Type B pancreatic cell (in vitro differentiated cells): ENCODE measurements at regions not wholly inside any gene's neighbourhood (a gene's known extent, or its start where the extent isn't known, plus 50 kb on each side); places are given as distances from the start of the nearest gene placed in this dataset.

Experiments
- DNase-seq: peaks from one replicate; pipeline ENCODE4 v3.0.0; 2021; ENCODE audit warnings: mixed read lengths; ENCODE audit not compliant: unreplicated experiment; ENCODE audit errors: extremely low spot score
- H3K27ac Mint-ChIP-seq: 2 replicates; pipeline ENCODE4 v1.8.0; 2021; ENCODE audit warnings: mild to moderate bottlenecking, mixed read lengths
- H3K27me3 Mint-ChIP-seq: 2 replicates; pipeline ENCODE4 v1.8.0; 2021; ENCODE audit warnings: mixed read lengths
- H3K36me3 Mint-ChIP-seq: 2 replicates; pipeline ENCODE4 v1.8.0; 2021; ENCODE audit warnings: mixed read lengths
- H3K4me1 Mint-ChIP-seq: one replicate; pipeline ENCODE4 v1.8.0; 2021; ENCODE audit warnings: mixed read lengths; ENCODE audit not compliant: unreplicated experiment
- H3K4me3 Mint-ChIP-seq: 2 replicates; pipeline ENCODE4 v1.8.0; 2021; ENCODE audit warnings: mild to moderate bottlenecking, mixed read lengths
- H3K9me3 Mint-ChIP-seq: 2 replicates; pipeline ENCODE4 v1.8.0; 2021; ENCODE audit warnings: mixed read lengths
- CTCF ChIP-seq: fragments of 200-600 bp; sonication (generic); conservative IDR thresholded peaks from 2 replicates; pipeline ENCODE4 v1.5.0; 2021; ENCODE audit warnings: antibody characterized with exemption, mild to moderate bottlenecking

DNA sequence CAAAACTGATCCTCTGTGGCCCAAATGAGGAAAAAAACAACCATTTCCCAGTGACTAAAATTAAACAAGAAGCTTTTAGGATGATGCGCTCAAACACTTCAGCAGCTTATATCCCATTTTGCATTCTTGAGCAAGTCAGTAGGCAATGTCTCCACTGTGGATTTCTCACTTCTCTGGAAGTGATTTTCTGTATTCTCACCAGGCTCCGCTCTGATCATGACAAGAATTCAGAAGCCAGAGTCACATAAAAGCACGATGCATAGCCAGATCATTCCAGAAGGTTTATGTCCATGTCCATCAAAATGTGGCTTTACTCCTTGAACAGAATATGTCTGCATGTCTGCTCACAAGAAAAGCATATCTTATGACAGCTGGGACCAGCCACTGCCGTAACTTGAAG, 481.4 kb downstream of the ADRA2A start:
- H3K27me3 Mint-ChIP-seq: peaks cover 3% of the 10 kb centered on the region
- DNase-seq: no peak
- H3K27ac Mint-ChIP-seq: no peak overlapping the region
- no peaks in the 10 kb centered on the region for H3K9me3 Mint-ChIP-seq
- TF ChIP-seq CTCF: no peak
- H3K4me1 Mint-ChIP-seq: peaks cover 5% of the 10 kb centered on the region
- H3K4me3 Mint-ChIP-seq: no peak overlapping the region
- no peaks in the 10 kb centered on the region for H3K36me3 Mint-ChIP-seq

GRCh38 chr10:111560027-111560426, 483.2 kb downstream of the ADRA2A start:
- no peak for TF ChIP-seq CTCF
- peaks cover 7% of the 10 kb centered on the region for H3K27me3 Mint-ChIP-seq
- peaks cover 5% of the 10 kb centered on the region for H3K4me1 Mint-ChIP-seq
- H3K36me3 Mint-ChIP-seq: no peaks in the 10 kb centered on the region
- no peak overlapping the region for H3K27ac Mint-ChIP-seq
- DNase-seq: no peak
- no peak overlapping the region for H3K4me3 Mint-ChIP-seq
- no peaks in the 10 kb centered on the region for H3K9me3 Mint-ChIP-seq

GRCh38 chr10:111561124-111561523, 484.3 kb downstream of the ADRA2A start:
- H3K9me3 Mint-ChIP-seq: peaks cover 1% of the 10 kb centered on the region
- no peaks in the 10 kb centered on the region for H3K36me3 Mint-ChIP-seq
- H3K4me1 Mint-ChIP-seq: peaks cover 5% of the 10 kb centered on the region
- H3K27ac Mint-ChIP-seq: no peak overlapping the region
- no peak overlapping the region for H3K4me3 Mint-ChIP-seq
- DNase-seq: no peak
- peaks cover 7% of the 10 kb centered on the region for H3K27me3 Mint-ChIP-seq
- TF ChIP-seq CTCF: no peak

- no peak overlapping the region for H3K27ac Mint-ChIP-seq
- peaks cover 27% of the 10 kb centered on the region for H3K27me3 Mint-ChIP-seq
- H3K9me3 Mint-ChIP-seq: peaks cover 5% of the 10 kb centered on the region
- TF ChIP-seq CTCF: no peak
- H3K4me1 Mint-ChIP-seq: peaks cover 5% of the 10 kb centered on the region
- no peak for DNase-seq
- H3K36me3 Mint-ChIP-seq: no peaks in the 10 kb centered on the region
- no peak overlapping the region for H3K4me3 Mint-ChIP-seq
These were observed 488.7 kb downstream of the ADRA2A start for GRCh38 chr10:111565542-111565941.

GRCh38 chr10:111578076-111578475, 501.2 kb downstream of the ADRA2A start:
- H3K9me3 Mint-ChIP-seq: no peaks in the 10 kb centered on the region
- peaks cover 11% of the 10 kb centered on the region for H3K27me3 Mint-ChIP-seq
- no peak for DNase-seq
- H3K4me1 Mint-ChIP-seq: no peaks in the 10 kb centered on the region
- H3K4me3 Mint-ChIP-seq: no peak overlapping the region
- TF ChIP-seq CTCF: no peak
- H3K27ac Mint-ChIP-seq: no peak overlapping the region
- H3K36me3 Mint-ChIP-seq: no peaks in the 10 kb centered on the region

DNA sequence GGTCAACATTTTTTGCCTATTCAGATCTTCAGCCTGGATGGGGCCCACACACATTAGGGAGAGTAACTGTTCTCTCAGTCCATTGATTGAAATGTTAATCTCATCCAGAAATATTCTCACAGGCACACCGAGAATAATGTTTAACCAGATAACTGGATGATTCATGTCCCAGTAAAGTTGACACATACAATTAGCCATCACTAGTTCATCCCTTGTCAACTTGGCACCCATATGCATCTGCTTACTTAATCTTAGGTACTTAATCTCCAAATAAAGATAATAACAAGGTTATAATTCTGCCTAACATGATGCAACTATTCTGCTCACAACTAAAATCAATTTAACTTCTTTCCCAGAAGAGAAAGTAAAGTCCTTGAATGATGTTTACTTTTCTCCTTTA, 502.6 kb downstream of the ADRA2A start:
- no peak overlapping the region for H3K27ac Mint-ChIP-seq
- no peaks in the 10 kb centered on the region for H3K36me3 Mint-ChIP-seq
- DNase-seq: no peak
- no peaks in the 10 kb centered on the region for H3K9me3 Mint-ChIP-seq
- no peaks in the 10 kb centered on the region for H3K4me1 Mint-ChIP-seq
- TF ChIP-seq CTCF: no peak
- no peak overlapping the region for H3K4me3 Mint-ChIP-seq
- peaks cover 11% of the 10 kb centered on the region for H3K27me3 Mint-ChIP-seq
